WTC11 (cell line): ENCODE measurements at regions not wholly inside any gene's neighbourhood (a gene's known extent, or its start where the extent isn't known, plus 50 kb on each side); places are given as distances from the start of the nearest gene placed in this dataset.

ENCODE experiments used
- ATAC-seq: fragments of 200-7000 bp; cut with Tn5 transposase; 2 replicates; pipeline ENCODE4 v1.10.0; 2021; ENCODE audit warnings: mild to moderate bottlenecking, moderate library complexity
- CTCF ChIA-PET: fragments of 300-600 bp; sonication (Branson Sonifier 250); formaldehyde crosslinking; loops from one replicate; lab custom pipeline; 2021; ENCODE audit warnings: antibody characterized with exemption; lab: Charles Lee
- POLR2A ChIA-PET: fragments of 350-600 bp; sonication (Branson Sonifier 250); formaldehyde crosslinking; loops from one replicate; lab custom pipeline; 2021; ENCODE audit warnings: antibody characterized with exemption; lab: Charles Lee
- DNase-seq: peaks from one replicate; pipeline ENCODE4 v3.0.0; 2021; ENCODE audit warnings: low spot score
- H3K27ac Mint-ChIP-seq: 2 replicates; pipeline ENCODE4 v1.8.0; 2021; ENCODE audit warnings: mixed read lengths
- H3K27me3 Mint-ChIP-seq: 2 replicates; pipeline ENCODE4 v1.8.0; 2021; ENCODE audit warnings: low read depth, mild to moderate bottlenecking, moderate library complexity, mixed read lengths
- H3K36me3 Mint-ChIP-seq: 2 replicates; pipeline ENCODE4 v1.8.0; 2021; ENCODE audit warnings: mixed read lengths
- H3K4me1 Mint-ChIP-seq: 2 replicates; pipeline ENCODE4 v1.8.0; 2022; ENCODE audit warnings: mixed read lengths
- H3K4me3 Mint-ChIP-seq: 2 replicates; pipeline ENCODE4 v1.8.0; 2021; ENCODE audit warnings: mild to moderate bottlenecking, moderate library complexity, mixed read lengths
- H3K9me3 Mint-ChIP-seq: 2 replicates; pipeline ENCODE4 v1.8.0; 2021; ENCODE audit warnings: mixed read lengths
- ARID4B ChIP-seq: sonication (generic); formaldehyde crosslinking; IDR thresholded peaks from 2 replicates; pipeline ENCODE4 v1.8.0; 2023; ENCODE audit warnings: missing genetic modification reagents, mild to moderate bottlenecking, borderline replicate concordance
- CREB1 ChIP-seq: sonication (generic); formaldehyde crosslinking; IDR thresholded peaks from 2 replicates; pipeline ENCODE4 v1.8.0; 2023; ENCODE audit warnings: mild to moderate bottlenecking, missing genetic modification reagents
- CREM ChIP-seq: sonication (generic); formaldehyde crosslinking; IDR thresholded peaks from 2 replicates; pipeline ENCODE4 v1.8.1; 2022; ENCODE audit warnings: mild to moderate bottlenecking, missing genetic modification reagents, moderate library complexity
- JAZF1 ChIP-seq: fragments of 250-450 bp; sonication (Bioruptor Pico); IDR thresholded peaks from 2 replicates; pipeline ENCODE4 v1.9.0; 2021; ENCODE audit warnings: moderate library complexity, mild to moderate bottlenecking, inconsistent platforms
- NFATC4 ChIP-seq: fragments of 250-450 bp; sonication (Bioruptor Pico); IDR thresholded peaks from 2 replicates; pipeline ENCODE4 v1.9.0; 2021; ENCODE audit warnings: mild to moderate bottlenecking
- NR2C2 ChIP-seq: sonication (generic); formaldehyde crosslinking; IDR thresholded peaks from 2 replicates; pipeline ENCODE4 v1.8.0; 2022; ENCODE audit warnings: mild to moderate bottlenecking, missing genetic modification reagents
- TEAD4 ChIP-seq: sonication (generic); formaldehyde crosslinking; IDR thresholded peaks from 2 replicates; pipeline ENCODE4 v1.8.0; 2022; ENCODE audit warnings: mild to moderate bottlenecking, missing genetic modification reagents
- TP53 ChIP-seq: sonication (generic); formaldehyde crosslinking; IDR thresholded peaks from 2 replicates; pipeline ENCODE4 v1.8.1; 2023; ENCODE audit warnings: mild to moderate bottlenecking, missing genetic modification reagents
- USF1 ChIP-seq: sonication (generic); formaldehyde crosslinking; IDR thresholded peaks from 2 replicates; pipeline ENCODE4 v1.8.0; 2022; ENCODE audit warnings: mild to moderate bottlenecking, missing genetic modification reagents
- ZNF138 ChIP-seq: sonication (generic); formaldehyde crosslinking; conservative IDR thresholded peaks from 2 replicates; pipeline ENCODE4 v1.8.1; 2022; ENCODE audit warnings: mild to moderate bottlenecking, moderate library complexity, missing genetic modification reagents
- ZNF263 ChIP-seq: sonication (generic); formaldehyde crosslinking; IDR thresholded peaks from 2 replicates; pipeline ENCODE4 v1.8.1; 2022; ENCODE audit warnings: low read depth, mild to moderate bottlenecking, moderate library complexity, missing genetic modification reagents
- ZNF396 ChIP-seq: fragments of 250-450 bp; sonication (Bioruptor Pico); IDR thresholded peaks from 2 replicates; pipeline ENCODE4 v1.8.0; 2021; ENCODE audit warnings: mild to moderate bottlenecking, moderate library complexity, borderline replicate concordance
- ZNF671 ChIP-seq: fragments of 250-450 bp; sonication (Bioruptor Pico); IDR thresholded peaks from 2 replicates; pipeline ENCODE4 v1.8.0; 2021; ENCODE audit warnings: mild to moderate bottlenecking
- TF ChIP-seq, protein P1 (sequence below): fragments of 250-450 bp; sonication (Bioruptor Pico); IDR thresholded peaks from 2 replicates; pipeline ENCODE4 v1.9.0; 2021; ENCODE audit warnings: mild to moderate bottlenecking
- TF ChIP-seq, protein P2 (sequence below): sonication (generic); formaldehyde crosslinking; conservative IDR thresholded peaks from 2 replicates; pipeline ENCODE4 v1.8.1; 2022; ENCODE audit warnings: mild to moderate bottlenecking, missing genetic modification reagents
- TF ChIP-seq, protein P3 (sequence below): sonication (generic); formaldehyde crosslinking; conservative IDR thresholded peaks from 2 replicates; pipeline ENCODE4 v1.8.1; 2023; ENCODE audit warnings: mild to moderate bottlenecking, low read depth, missing genetic modification reagents, moderate library complexity
- TF ChIP-seq, protein P4 (sequence below): sonication (generic); formaldehyde crosslinking; IDR thresholded peaks from 2 replicates; pipeline ENCODE4 v1.8.1; 2022; ENCODE audit warnings: low read depth, mild to moderate bottlenecking, moderate library complexity, missing genetic modification reagents, borderline replicate concordance

- ATAC-seq = no peak
- POLR2A ChIA-PET = no interaction called here
- peaks cover 74% of the 10 kb centered on the region for H3K9me3 Mint-ChIP-seq
- CTCF ChIA-PET = interaction anchor here (1.0 to 1.6 kb wide), 2 partner anchors 195 to 297 kb away, joined by 3 to 5 read pairs; no protein-coding TSS in a partner anchor
- DNase-seq = no peak
- H3K4me1 Mint-ChIP-seq = no peaks in the 10 kb centered on the region
- peaks cover 19% of the 10 kb centered on the region for H3K36me3 Mint-ChIP-seq
- TF ChIP-seq ZNF263 (CRISPR knock-in tag) = no peak
- no peak for TF ChIP-seq ZNF671 (CRISPR knock-in tag)
- TF ChIP-seq, protein P1, sequence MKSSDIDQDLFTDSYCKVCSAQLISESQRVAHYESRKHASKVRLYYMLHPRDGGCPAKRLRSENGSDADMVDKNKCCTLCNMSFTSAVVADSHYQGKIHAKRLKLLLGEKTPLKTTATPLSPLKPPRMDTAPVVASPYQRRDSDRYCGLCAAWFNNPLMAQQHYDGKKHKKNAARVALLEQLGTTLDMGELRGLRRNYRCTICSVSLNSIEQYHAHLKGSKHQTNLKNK (CRISPR knock-in tag) = no peak
- TF ChIP-seq, protein P2, sequence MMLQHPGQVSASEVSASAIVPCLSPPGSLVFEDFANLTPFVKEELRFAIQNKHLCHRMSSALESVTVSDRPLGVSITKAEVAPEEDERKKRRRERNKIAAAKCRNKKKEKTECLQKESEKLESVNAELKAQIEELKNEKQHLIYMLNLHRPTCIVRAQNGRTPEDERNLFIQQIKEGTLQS = no peak
- TF ChIP-seq CREM (CRISPR knock-in tag) = no peak
- no peak for TF ChIP-seq ZNF138
- no peak for TF ChIP-seq JAZF1 (CRISPR knock-in tag)
- no peak for TF ChIP-seq USF1
- TF ChIP-seq CREB1 (CRISPR knock-in tag) = no peak
- no peak for TF ChIP-seq NFATC4
- no peak for TF ChIP-seq TEAD4
- TF ChIP-seq, protein P3, sequence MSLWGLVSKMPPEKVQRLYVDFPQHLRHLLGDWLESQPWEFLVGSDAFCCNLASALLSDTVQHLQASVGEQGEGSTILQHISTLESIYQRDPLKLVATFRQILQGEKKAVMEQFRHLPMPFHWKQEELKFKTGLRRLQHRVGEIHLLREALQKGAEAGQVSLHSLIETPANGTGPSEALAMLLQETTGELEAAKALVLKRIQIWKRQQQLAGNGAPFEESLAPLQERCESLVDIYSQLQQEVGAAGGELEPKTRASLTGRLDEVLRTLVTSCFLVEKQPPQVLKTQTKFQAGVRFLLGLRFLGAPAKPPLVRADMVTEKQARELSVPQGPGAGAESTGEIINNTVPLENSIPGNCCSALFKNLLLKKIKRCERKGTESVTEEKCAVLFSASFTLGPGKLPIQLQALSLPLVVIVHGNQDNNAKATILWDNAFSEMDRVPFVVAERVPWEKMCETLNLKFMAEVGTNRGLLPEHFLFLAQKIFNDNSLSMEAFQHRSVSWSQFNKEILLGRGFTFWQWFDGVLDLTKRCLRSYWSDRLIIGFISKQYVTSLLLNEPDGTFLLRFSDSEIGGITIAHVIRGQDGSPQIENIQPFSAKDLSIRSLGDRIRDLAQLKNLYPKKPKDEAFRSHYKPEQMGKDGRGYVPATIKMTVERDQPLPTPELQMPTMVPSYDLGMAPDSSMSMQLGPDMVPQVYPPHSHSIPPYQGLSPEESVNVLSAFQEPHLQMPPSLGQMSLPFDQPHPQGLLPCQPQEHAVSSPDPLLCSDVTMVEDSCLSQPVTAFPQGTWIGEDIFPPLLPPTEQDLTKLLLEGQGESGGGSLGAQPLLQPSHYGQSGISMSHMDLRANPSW (CRISPR knock-in tag) = no peak
- TF ChIP-seq ARID4B (CRISPR knock-in tag) = no peak
- H3K27ac Mint-ChIP-seq = no peak overlapping the region
- H3K4me3 Mint-ChIP-seq = no peak overlapping the region
- no peaks in the 10 kb centered on the region for H3K27me3 Mint-ChIP-seq
Observed at GRCh38 chr7:88540012-88540411, 219.5 kb upstream of the ZNF804B start.

- H3K27me3 Mint-ChIP-seq = no peaks in the 10 kb centered on the region
- ATAC-seq (no peak), DNase-seq (no peak)
- peaks cover 69% of the 10 kb centered on the region for H3K9me3 Mint-ChIP-seq
- TF ChIP-seq, protein P4, sequence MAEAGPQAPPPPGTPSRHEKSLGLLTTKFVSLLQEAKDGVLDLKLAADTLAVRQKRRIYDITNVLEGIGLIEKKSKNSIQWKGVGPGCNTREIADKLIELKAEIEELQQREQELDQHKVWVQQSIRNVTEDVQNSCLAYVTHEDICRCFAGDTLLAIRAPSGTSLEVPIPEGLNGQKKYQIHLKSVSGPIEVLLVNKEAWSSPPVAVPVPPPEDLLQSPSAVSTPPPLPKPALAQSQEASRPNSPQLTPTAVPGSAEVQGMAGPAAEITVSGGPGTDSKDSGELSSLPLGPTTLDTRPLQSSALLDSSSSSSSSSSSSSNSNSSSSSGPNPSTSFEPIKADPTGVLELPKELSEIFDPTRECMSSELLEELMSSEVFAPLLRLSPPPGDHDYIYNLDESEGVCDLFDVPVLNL (CRISPR knock-in tag) = no peak
- TF ChIP-seq NR2C2 (CRISPR knock-in tag) (no peak), ZNF396 (CRISPR knock-in tag) (no peak), CREM (CRISPR knock-in tag) (no peak), TP53 (CRISPR knock-in tag) (no peak)
- TF ChIP-seq, protein P1 (CRISPR knock-in tag) = no peak
- CTCF ChIA-PET = interaction anchor here (1.0 to 1.6 kb wide), 2 partner anchors 195 to 296 kb away, joined by 3 to 5 read pairs; no protein-coding TSS in a partner anchor
- POLR2A ChIA-PET = no interaction called here
- H3K36me3 Mint-ChIP-seq = peaks cover 18% of the 10 kb centered on the region; the same call in 1 of the 2 replicates
- no peak overlapping the region for H3K27ac Mint-ChIP-seq
- no peak overlapping the region for H3K4me3 Mint-ChIP-seq
- no peaks in the 10 kb centered on the region for H3K4me1 Mint-ChIP-seq
Observed at GRCh38 chr7:88539518-88539917, 220.0 kb upstream of the ZNF804B start.
